ENCODE measurements at regions not wholly inside any gene's neighbourhood (a gene's known extent, or its start where the extent isn't known, plus 50 kb on each side); places are given as distances from the start of the nearest gene placed in this dataset.
A peak's percentile ranks its signal among the peaks of the same experiment; 100 is the strongest.
"Not testable (repeated sequence)": the region's sequence is repeated elsewhere in the genome, so short reads cannot be mapped to it uniquely, and the experiment has no call there.

GRCh38 chr13:109998684-109999533, 212.5 kb upstream of the IRS2 start:
- H3K9me3 ChIP-seq (ENCODE audit: severe bottlenecking) = no peaks in the 10 kb centered on the region
- H3K4me3 ChIP-seq (ENCODE audit: severe bottlenecking) = no peak overlapping the region
- ATAC-seq (ENCODE audit: low read depth) = peak; percentile 95
- no peaks in the 10 kb centered on the region for H3K27me3 ChIP-seq (ENCODE audit: insufficient read depth, poor library complexity, severe bottlenecking)
- no peak for DNase-seq (ENCODE audit: low spot score)
- H3K27ac ChIP-seq (ENCODE audit: poor library complexity, severe bottlenecking) = peak overlapping the region; percentile 43
- H3K36me3 ChIP-seq (ENCODE audit: low read depth) = no peaks in the 10 kb centered on the region
- peak; percentile 32 for TF ChIP-seq CTCF (IDR thresholded peaks at IDR 0.05; ENCODE audit: poor library complexity, severe bottlenecking)
- H3K4me1 ChIP-seq (ENCODE audit: insufficient read depth, poor library complexity, severe bottlenecking) = peaks cover 33% of the 10 kb centered on the region

- DNase-seq (ENCODE audit: low spot score) = no peak
- H3K4me1 ChIP-seq (ENCODE audit: insufficient read depth, poor library complexity, severe bottlenecking) = peaks cover 33% of the 10 kb centered on the region
- ATAC-seq (ENCODE audit: low read depth) = no peak
- no peaks in the 10 kb centered on the region for H3K36me3 ChIP-seq (ENCODE audit: low read depth)
- no peaks in the 10 kb centered on the region for H3K9me3 ChIP-seq (ENCODE audit: severe bottlenecking)
- H3K4me3 ChIP-seq (ENCODE audit: severe bottlenecking) = no peak overlapping the region
- no peak for TF ChIP-seq CTCF (IDR thresholded peaks at IDR 0.05; ENCODE audit: poor library complexity, severe bottlenecking)
- H3K27me3 ChIP-seq (ENCODE audit: insufficient read depth, poor library complexity, severe bottlenecking) = no peaks in the 10 kb centered on the region
- H3K27ac ChIP-seq (ENCODE audit: poor library complexity, severe bottlenecking) = peak overlapping the region; percentile 43
Observed at GRCh38 chr13:109998037-109998436, 211.7 kb upstream of the IRS2 start.

GRCh38 chr13:109997056-109997595, 210.7 kb upstream of the IRS2 start:
- H3K27me3 ChIP-seq (ENCODE audit: insufficient read depth, poor library complexity, severe bottlenecking); H3K36me3 ChIP-seq (ENCODE audit: low read depth); H3K4me3 ChIP-seq (ENCODE audit: severe bottlenecking); ATAC-seq (ENCODE audit: low read depth); H3K9me3 ChIP-seq (ENCODE audit: severe bottlenecking); DNase-seq (ENCODE audit: low spot score); H3K27ac ChIP-seq (ENCODE audit: poor library complexity, severe bottlenecking): not testable (repeated sequence)
- H3K4me1 ChIP-seq (ENCODE audit: insufficient read depth, poor library complexity, severe bottlenecking) = peaks cover 32% of the 10 kb centered on the region

GRCh38 chr13:109996404-109996960, 210.1 kb upstream of the IRS2 start:
- ATAC-seq (ENCODE audit: low read depth) (no peak), DNase-seq (ENCODE audit: low spot score) (no peak)
- Histone ChIP-seq H3K4me1 (ENCODE audit: insufficient read depth, poor library complexity, severe bottlenecking) (peaks cover 25% of the 10 kb centered on the region), H3K36me3 (ENCODE audit: low read depth) (no peaks in the 10 kb centered on the region), H3K4me3 (ENCODE audit: severe bottlenecking) (no peak overlapping the region), H3K27me3 (ENCODE audit: insufficient read depth, poor library complexity, severe bottlenecking) (no peaks in the 10 kb centered on the region), H3K27ac (ENCODE audit: poor library complexity, severe bottlenecking) (no peak overlapping the region), H3K9me3 (ENCODE audit: severe bottlenecking) (no peaks in the 10 kb centered on the region)
- TF ChIP-seq CTCF (IDR thresholded peaks at IDR 0.05; ENCODE audit: poor library complexity, severe bottlenecking) = no peak

- no peak for DNase-seq (ENCODE audit: low spot score)
- Histone ChIP-seq H3K36me3 (ENCODE audit: low read depth) (no peaks in the 10 kb centered on the region), H3K4me3 (ENCODE audit: severe bottlenecking) (no peak overlapping the region), H3K27me3 (ENCODE audit: insufficient read depth, poor library complexity, severe bottlenecking) (no peaks in the 10 kb centered on the region), H3K9me3 (ENCODE audit: severe bottlenecking) (no peaks in the 10 kb centered on the region), H3K4me1 (ENCODE audit: insufficient read depth, poor library complexity, severe bottlenecking) (peaks cover 16% of the 10 kb centered on the region), H3K27ac (ENCODE audit: poor library complexity, severe bottlenecking) (no peak overlapping the region)
- TF ChIP-seq CTCF (IDR thresholded peaks at IDR 0.05; ENCODE audit: poor library complexity, severe bottlenecking) = no peak
- no peak for ATAC-seq (ENCODE audit: low read depth)
Observed at GRCh38 chr13:109995578-109995977, 209.2 kb upstream of the IRS2 start.

Data from RWPE2 (cell line).